HG03060 (cell line): ENCODE measurements at regions not wholly inside any gene's neighbourhood (a gene's known extent, or its start where the extent isn't known, plus 50 kb on each side); places are given as distances from the start of the nearest gene placed in this dataset.

ENCODE experiments used
- ATAC-seq: cut with Tn5 transposase; IDR thresholded peaks from one replicate; pipeline ENCODE4 v1.9.1; 2021; ENCODE audit warnings: low read depth, moderate number of reproducible peaks; ENCODE audit not compliant: unreplicated experiment

- no peak for ATAC-seq
These were observed 222.0 kb upstream of the CPNE8 start for GRCh38 chr12:39127401-39127800.

- no peak for ATAC-seq
These were observed 220.2 kb upstream of the CPNE8 start for GRCh38 chr12:39125566-39125965.

- no peak for ATAC-seq
These were observed 219.4 kb upstream of the CPNE8 start for GRCh38 chr12:39124768-39125167.

DNA sequence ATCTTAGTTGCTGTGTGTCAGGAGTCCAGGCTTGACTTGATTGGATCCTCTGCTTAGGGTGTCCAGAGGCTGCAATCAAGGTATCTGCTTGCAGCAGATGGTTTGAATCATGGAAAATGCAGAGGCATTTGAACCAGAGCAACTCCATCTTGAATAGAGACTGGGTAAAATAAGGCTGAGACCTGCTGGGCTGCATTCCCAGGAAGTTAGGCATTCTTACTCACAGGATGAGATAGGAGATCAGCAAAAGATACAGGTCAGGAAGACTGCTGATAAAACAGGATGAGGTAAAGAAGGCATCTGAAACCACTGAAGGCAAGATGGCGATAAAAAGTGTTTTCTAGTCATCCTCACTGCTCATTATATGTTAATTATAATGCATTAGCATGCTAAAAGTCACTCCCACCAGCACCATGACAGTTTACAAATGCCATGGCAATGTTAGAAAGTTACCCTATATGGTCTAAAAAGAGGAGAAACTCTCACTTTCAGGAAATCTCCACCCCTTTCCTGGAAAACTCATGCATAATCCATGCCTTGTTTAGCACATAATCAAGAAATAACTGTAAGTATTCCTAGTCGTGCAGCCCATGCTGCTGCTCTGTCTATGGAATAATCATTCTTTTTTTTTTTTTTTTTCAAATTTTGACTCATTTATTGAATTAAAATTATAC, 218.3 kb upstream of the CPNE8 start:
- ATAC-seq = no peak

DNA sequence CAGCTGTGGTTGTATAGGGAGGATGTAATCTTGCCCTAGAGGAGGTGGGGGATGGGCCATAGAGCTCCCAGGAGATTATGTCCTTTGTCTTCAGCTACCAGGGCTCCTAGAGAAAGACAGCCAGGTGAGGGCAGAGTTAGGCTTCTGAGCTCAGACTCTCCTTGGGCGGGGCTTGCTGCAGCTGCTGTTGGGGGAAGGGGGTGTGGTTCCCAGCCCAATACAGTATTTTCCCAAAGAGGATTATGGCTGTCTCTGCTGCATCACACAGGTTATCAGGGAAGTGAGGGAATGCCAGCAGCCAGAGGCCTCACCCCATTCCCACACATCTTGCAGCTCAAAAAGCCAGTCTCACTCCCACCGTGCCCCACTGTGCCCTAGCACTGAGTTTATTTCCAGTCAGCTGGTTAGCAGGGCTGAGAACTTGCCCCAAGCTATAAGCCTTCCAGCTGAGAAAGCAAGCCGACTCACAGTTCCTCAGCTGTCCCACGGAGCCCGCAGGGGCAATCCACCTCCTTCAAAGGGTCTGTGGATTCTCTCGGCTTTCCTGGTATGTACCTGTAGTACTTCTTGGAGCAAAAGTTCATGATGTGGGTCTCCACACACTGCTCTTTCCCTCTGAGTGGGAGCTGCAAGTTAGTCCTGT, 217.3 kb upstream of the CPNE8 start:
- ATAC-seq = no peak

DNA sequence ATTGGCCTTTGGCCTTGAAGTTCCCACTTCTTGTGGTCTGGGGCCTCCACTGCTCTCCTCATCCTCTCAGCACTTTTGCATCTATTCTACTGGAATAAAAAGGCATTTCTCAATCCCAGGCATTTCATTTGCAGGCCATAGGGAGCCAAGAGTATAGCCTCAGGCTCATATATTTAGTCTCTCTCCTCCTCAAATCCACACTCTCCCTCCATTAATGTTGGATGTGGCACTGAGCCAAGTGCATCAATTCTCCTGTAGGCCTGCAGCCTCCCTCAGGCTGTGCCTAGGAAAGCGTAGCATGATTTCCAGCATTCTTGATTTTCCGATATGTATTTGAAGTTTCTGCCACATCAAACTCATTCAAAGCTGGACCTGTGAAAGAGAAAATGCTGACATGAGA, 211.5 kb upstream of the CPNE8 start:
- no peak for ATAC-seq

GRCh38 chr12:39112064-39112463, 206.7 kb upstream of the CPNE8 start:
- ATAC-seq = no peak

GRCh38 chr12:39105111-39105510, 199.7 kb upstream of the CPNE8 start:
- ATAC-seq = no peak

DNA sequence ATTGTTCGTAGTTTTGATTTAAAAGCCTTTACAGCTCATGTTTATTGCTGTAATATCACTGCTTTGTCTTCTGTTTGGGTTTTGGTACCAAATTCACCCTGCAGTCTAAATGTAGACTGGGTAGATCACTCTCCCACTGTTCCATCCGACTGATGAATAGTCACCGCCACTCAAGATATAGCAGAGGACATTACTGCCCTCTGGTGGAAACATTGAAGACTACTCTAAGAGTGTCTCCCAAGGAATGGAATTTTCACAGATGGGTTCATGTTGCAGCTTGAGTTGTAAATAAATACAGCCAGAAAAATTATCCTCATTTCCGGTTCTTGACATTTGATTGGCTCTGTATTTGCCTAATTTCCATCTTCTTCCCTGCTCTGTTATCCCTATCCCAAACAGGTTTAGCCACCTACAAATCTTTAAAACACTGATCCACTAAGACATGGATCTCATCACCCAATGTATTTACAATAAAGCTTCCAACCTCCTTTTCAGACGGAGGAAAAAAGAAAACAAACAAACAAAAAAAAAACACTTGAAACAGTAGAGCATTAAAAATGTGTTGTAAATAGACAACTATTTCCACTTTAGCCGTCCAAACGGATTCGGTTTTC, 198.3 kb upstream of the CPNE8 start:
- peak; percentile 81 for ATAC-seq

- ATAC-seq = no peak
These were observed 197.3 kb upstream of the CPNE8 start for GRCh38 chr12:39102474-39103209.

GRCh38 chr12:39095636-39096330, 190.4 kb upstream of the CPNE8 start:
- ATAC-seq = no peak

DNA sequence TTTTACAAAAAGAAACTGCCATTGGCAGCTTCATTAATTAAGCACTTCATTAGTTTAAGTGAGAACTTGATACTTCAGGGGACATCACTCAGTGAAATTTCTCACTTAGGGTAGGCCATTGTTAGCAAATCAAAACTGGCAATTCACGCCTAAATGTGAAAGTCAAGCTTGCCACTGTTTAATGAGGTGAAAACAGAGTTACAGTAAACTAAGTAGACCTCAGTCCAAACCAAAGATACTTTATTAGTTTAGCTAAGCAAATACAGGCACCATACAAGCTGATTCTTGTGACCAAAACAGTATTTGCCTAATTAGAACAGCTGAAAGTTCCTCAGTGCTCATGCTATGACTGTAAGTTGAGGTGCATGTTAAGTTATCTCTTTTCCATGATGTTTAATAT, 176.5 kb upstream of the CPNE8 start:
- no peak for ATAC-seq

GRCh38 chr12:39077226-39077625, 171.8 kb upstream of the CPNE8 start:
- no peak for ATAC-seq

DNA sequence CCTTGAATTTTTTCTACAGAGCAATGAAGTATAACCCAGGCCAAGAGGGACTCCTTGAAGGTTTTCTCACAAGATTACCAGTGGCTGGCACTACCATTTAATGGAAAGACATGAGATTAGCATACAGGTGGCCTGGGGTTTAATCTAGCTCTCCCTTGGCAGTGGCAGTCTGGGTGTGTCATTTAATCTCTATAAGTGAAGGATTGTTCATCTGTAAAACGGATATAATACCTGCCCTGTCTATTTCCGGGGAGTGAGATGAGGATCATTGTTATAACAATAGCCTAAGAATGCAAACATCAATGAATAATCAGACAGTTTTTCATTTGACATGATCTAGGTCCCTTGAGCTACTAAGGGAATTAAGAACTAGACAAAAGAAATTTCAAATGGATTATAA, 168.7 kb upstream of the CPNE8 start:
- no peak for ATAC-seq

GRCh38 chr12:39072658-39073057, 167.3 kb upstream of the CPNE8 start:
- ATAC-seq = no peak

- ATAC-seq = no peak
These were observed 166.2 kb upstream of the CPNE8 start for GRCh38 chr12:39071611-39072010.

DNA sequence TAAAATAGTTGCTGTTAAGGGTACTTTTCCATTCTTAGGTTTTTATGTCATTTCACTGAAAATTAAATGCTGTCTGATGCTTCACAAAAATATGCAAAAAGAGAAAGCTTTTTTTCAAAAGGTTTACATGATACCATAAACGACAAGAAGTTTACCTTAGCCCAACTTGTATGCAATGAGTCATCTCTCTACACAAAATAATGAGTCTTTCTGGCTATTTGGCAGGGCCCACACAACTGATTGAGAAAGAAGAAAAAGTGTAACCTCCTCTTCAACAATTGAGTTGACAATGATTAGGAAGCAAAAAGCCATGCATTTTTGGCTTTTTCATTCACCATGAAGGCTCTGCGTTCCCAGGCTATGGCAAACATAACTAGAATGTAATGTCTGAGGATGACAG, 165.4 kb upstream of the CPNE8 start:
- no peak for ATAC-seq

DNA sequence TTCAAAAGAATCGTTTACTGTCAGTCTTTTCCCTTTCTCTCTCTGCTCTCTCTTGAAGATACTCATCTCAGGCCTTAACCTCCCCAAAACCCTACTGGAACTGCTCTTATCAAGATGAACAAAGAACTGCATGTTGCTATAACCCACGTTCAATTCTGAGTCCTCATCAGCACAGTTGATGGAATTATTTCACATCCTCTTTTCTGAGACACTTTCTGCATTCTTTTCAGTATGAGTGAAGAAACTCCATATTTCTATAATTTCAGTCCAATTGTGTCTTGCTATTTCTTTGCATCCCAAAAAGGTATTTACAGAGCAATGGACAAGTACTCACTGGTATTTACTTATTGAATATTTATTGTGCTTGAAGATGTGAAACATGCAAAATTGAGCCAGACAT, 160.1 kb upstream of the CPNE8 start:
- ATAC-seq = no peak

DNA sequence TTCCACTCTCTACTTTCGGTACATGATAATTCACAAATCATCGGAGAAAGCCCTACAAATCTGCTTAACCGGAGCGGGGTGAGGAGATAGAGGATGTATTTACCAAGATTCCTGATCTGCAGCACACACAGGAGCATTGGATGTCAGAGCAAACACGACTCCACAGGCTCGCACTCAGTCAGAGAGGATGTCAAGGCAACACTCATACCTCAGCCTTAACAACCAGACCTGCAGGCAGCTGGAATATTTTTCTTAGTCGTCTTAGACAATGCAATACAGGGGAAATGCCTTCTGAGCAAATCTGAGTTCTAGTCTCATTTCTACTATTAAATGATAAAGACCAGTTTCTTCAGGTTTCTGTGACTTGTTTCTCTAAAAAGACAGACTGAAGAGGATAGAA, 159.3 kb upstream of the CPNE8 start:
- ATAC-seq = no peak

- ATAC-seq = no peak
These were observed 157.0 kb upstream of the CPNE8 start for GRCh38 chr12:39062266-39062996.
